Tibial artery (tissue), 4 donors: ENCODE measurements at regions not wholly inside any gene's neighbourhood (a gene's known extent, or its start where the extent isn't known, plus 50 kb on each side); places are given as distances from the start of the nearest gene placed in this dataset.

Experiments
- DNase-seq, 2 donors: peaks; one replicate each; pipeline ENCODE4 v3.0.0-alpha.2; 2019
- H3K27ac ChIP-seq, 2 donors: fragments of 200-600 bp; sonication (generic) in 1 of 2; 1 replicate in 1 of 2; 2 replicates in 1 of 2; pipeline ENCODE4 v1.5.1; 2018 to 2019; ENCODE audit warnings: mild to moderate bottlenecking in 1 of 2
- H3K27me3 ChIP-seq, 2 donors: fragments of 200-600 bp; sonication (generic) in 1 of 2; one replicate each; pipeline versions ENCODE4 v1.5.1 to v1.6.0; 2016 to 2019
- H3K36me3 ChIP-seq, 3 donors: fragments of 200-600 bp; sonication (generic) in 2 of 3; one replicate each; pipeline ENCODE4 v1.5.1; 2016 to 2019; ENCODE audit warnings: mild to moderate bottlenecking in 2 of 3
- H3K4me1 ChIP-seq, 4 donors: fragments of 200-600 bp; sonication (generic) in 2 of 4; 1 replicate in 3 of 4; 2 replicates in 1 of 4; pipeline ENCODE4 v1.5.1; 2016 to 2019
- H3K4me3 ChIP-seq, 2 donors: fragments of 200-600 bp; sonication (generic) in 1 of 2; 1 replicate in 1 of 2; 2 replicates in 1 of 2; pipeline ENCODE4 v1.5.1; 2018 to 2019; ENCODE audit warnings: mild to moderate bottlenecking in 2 of 2
- H3K9me3 ChIP-seq, 3 donors: fragments of 200-600 bp; sonication (generic) in 1 of 3; one replicate each; pipeline ENCODE4 v1.5.1; 2016 to 2019
- CTCF ChIP-seq, 2 experiments: fragments of 200-600 bp in 1 of 2; fragments of 450-650 bp in 1 of 2; IDR thresholded peaks; one replicate each; pipeline ENCODE4 v1.5.1; 2017 to 2019; ENCODE audit warnings: antibody characterized with exemption in 2 of 2, mild to moderate bottlenecking in 1 of 2, moderate library complexity in 1 of 2
- intact Hi-C: fragments of 100-400 bp; cut with DNase I; formaldehyde crosslinking; loops from one replicate; pipeline ENCODE4 v1.15.0; 2023; ENCODE audit warnings: low total_unique reads

DNA sequence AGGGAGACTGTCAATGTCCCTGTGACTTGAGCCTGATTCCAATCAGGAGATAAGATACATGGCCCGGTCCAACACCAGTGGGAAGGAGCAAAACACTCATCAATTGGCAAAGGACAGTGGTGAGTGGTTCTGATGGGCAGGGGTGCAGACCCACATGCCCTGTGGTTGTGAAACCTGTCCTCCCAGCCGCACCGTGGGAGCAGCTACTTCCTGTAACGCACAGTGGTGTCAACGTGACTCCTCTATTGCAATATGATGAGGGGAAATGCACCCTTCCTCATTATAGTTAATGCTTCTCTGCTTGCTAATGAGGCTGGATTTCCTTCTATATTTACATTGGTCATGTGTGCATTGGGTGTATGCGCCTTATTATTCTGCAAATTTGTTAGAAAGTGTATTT is 223.0 kb downstream of the IRX1 start:
- no peaks in the 10 kb centered on the region for H3K27me3 ChIP-seq
- intact Hi-C loops: no loop called here
- no peaks in the 10 kb centered on the region for H3K9me3 ChIP-seq
- no peak overlapping the region for H3K27ac ChIP-seq
- DNase-seq: no peak
- H3K36me3 ChIP-seq: no peaks in the 10 kb centered on the region
- H3K4me1 ChIP-seq: no peaks in the 10 kb centered on the region
- H3K4me3 ChIP-seq: no peak overlapping the region
- no peak for TF ChIP-seq CTCF (IDR thresholded peaks at IDR 0.05)

GRCh38 chr5:3825531-3826451 is 230.2 kb downstream of the IRX1 start:
- Histone ChIP-seq H3K27ac (no peak overlapping the region), H3K4me3 (no peak overlapping the region), H3K4me1 (no peaks in the 10 kb centered on the region), H3K27me3 (no peaks in the 10 kb centered on the region), H3K36me3 (no peaks in the 10 kb centered on the region), H3K9me3 (no peaks in the 10 kb centered on the region)
- DNase-seq: no peak
- TF ChIP-seq CTCF (IDR thresholded peaks at IDR 0.05): no peak
- intact Hi-C loops: no loop called here

DNA sequence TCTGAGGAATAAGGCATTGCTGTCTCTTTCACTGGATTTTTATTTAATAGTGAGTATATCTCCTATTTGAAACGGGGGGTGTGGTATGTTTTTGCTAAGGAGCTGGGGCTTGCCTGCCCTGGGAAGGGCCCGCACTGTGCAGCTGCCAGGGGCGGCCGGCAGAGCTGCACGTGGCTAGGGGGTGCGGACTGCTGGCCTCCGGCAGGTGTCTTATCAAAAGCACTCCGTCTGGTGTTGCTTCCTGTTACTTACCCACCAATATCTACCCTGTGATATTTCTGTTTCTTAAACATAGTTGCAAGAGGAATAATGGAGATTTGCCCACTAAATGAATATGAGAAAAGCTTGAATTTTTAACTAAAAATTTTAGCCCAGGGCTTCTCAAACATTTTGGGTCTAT is 232.0 kb downstream of the IRX1 start:
- no peak overlapping the region for H3K27ac ChIP-seq
- no peak overlapping the region for H3K4me3 ChIP-seq
- no peaks in the 10 kb centered on the region for H3K36me3 ChIP-seq
- no peaks in the 10 kb centered on the region for H3K27me3 ChIP-seq
- no peaks in the 10 kb centered on the region for H3K4me1 ChIP-seq
- no peak for TF ChIP-seq CTCF (IDR thresholded peaks at IDR 0.05)
- H3K9me3 ChIP-seq: no peaks in the 10 kb centered on the region
- intact Hi-C loops: no loop called here
- DNase-seq: no peak

DNA sequence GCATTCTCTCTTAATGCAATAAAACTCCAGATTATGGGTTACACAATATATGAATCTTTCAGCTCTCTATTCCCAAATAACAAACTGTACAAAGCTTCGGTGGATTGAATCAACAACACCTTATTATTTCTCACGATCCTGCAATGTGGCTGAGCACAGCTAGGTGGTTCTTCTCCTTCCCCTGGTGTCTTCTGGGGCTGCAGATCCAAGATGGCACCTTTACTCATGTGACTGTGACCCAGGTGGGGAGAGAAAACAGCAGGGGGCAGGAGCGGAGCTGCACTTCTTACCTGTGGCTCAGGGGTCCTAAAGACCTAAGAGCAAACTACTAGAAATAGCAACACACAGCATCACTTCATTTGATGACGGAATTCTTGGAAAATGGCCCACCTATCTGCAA is 233.1 kb downstream of the IRX1 start:
- TF ChIP-seq CTCF (IDR thresholded peaks at IDR 0.05): no peak
- Histone ChIP-seq H3K9me3 (no peaks in the 10 kb centered on the region), H3K27me3 (no peaks in the 10 kb centered on the region), H3K27ac (no peak overlapping the region), H3K4me3 (no peak overlapping the region), H3K36me3 (no peaks in the 10 kb centered on the region), H3K4me1 (no peaks in the 10 kb centered on the region)
- intact Hi-C loops: no loop called here
- no peak for DNase-seq

DNA sequence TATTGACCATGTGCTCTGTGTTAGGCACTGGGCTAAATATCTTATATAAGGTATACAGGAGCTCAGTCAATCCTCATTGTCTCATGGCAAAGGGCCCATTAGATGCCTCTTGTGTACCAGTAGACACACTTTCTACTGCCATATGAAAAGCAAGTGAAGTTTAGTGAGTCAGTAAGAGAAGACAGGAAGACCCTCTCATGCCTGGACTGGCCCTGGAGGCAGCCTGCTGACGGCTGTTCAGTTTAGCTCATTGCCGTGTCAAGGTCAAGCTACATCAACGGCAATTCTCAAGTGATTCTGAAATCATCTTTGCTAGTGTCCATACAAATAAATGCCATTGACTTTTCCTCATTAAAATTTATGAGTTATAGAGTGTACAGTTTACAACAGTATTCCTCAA is 237.9 kb downstream of the IRX1 start:
- Histone ChIP-seq H3K9me3 (no peaks in the 10 kb centered on the region), H3K27ac (no peak overlapping the region), H3K4me3 (no peak overlapping the region), H3K27me3 (no peaks in the 10 kb centered on the region), H3K36me3 (no peaks in the 10 kb centered on the region), H3K4me1 (no peaks in the 10 kb centered on the region)
- intact Hi-C loops: no loop called here
- TF ChIP-seq CTCF (IDR thresholded peaks at IDR 0.05): no peak
- no peak for DNase-seq
